ENCODE measurements at regions not wholly inside any gene's neighbourhood (a gene's known extent, or its start where the extent isn't known, plus 50 kb on each side); places are given as distances from the start of the nearest gene placed in this dataset.
"Not testable (repeated sequence)": the region's sequence is repeated elsewhere in the genome, so short reads cannot be mapped to it uniquely, and the experiment has no call there.

GRCh38 chr13:22839603-22840530 lies 340.9 kb upstream of the SGCG start:
- no peak for DNase-seq (ENCODE audit: low read depth)

GRCh38 chr13:22846551-22846950 lies 334.2 kb upstream of the SGCG start:
- DNase-seq (ENCODE audit: low read depth) = no peak

- DNase-seq (ENCODE audit: low read depth) = no peak
Observed at GRCh38 chr13:22848539-22849052, 332.2 kb upstream of the SGCG start.

- no peak for DNase-seq (ENCODE audit: low read depth)
Observed at GRCh38 chr13:22855926-22856325, 324.9 kb upstream of the SGCG start.

- not testable (repeated sequence) for DNase-seq (ENCODE audit: low read depth)
Observed at GRCh38 chr13:22858980-22859379, 321.8 kb upstream of the SGCG start.

GRCh38 chr13:22859411-22859810 lies 321.4 kb upstream of the SGCG start:
- not testable (repeated sequence) for DNase-seq (ENCODE audit: low read depth)

GRCh38 chr13:22861958-22862466 lies 318.8 kb upstream of the SGCG start:
- no peak for DNase-seq (ENCODE audit: low read depth)

- DNase-seq (ENCODE audit: low read depth) = no peak
Observed at GRCh38 chr13:22862478-22862877, 318.3 kb upstream of the SGCG start.

GRCh38 chr13:22866221-22866620 lies 314.6 kb upstream of the SGCG start:
- no peak for DNase-seq (ENCODE audit: low read depth)

- no peak for DNase-seq (ENCODE audit: low read depth)
Observed at GRCh38 chr13:22871231-22871630, 309.5 kb upstream of the SGCG start.

- no peak for DNase-seq (ENCODE audit: low read depth)
Observed at GRCh38 chr13:22874839-22875238, 305.9 kb upstream of the SGCG start.

GRCh38 chr13:22877421-22877820 lies 303.4 kb upstream of the SGCG start:
- DNase-seq (ENCODE audit: low read depth) = no peak

- DNase-seq (ENCODE audit: low read depth) = no peak
Observed at GRCh38 chr13:22880741-22881720, 299.7 kb upstream of the SGCG start.

GRCh38 chr13:22881721-22882608 lies 298.8 kb upstream of the SGCG start:
- not testable (repeated sequence) for DNase-seq (ENCODE audit: low read depth)

GRCh38 chr13:22883262-22883840 lies 297.4 kb upstream of the SGCG start:
- no peak for DNase-seq (ENCODE audit: low read depth)

GRCh38 chr13:22883956-22884355 lies 296.8 kb upstream of the SGCG start:
- DNase-seq (ENCODE audit: low read depth) = no peak

- not testable (repeated sequence) for DNase-seq (ENCODE audit: low read depth)
Observed at GRCh38 chr13:22886061-22886460, 294.7 kb upstream of the SGCG start.

- DNase-seq (ENCODE audit: low read depth) = not testable (repeated sequence)
Observed at GRCh38 chr13:22889376-22889775, 291.4 kb upstream of the SGCG start.

GRCh38 chr13:22893204-22893603 lies 287.6 kb upstream of the SGCG start:
- DNase-seq (ENCODE audit: low read depth) = no peak

GRCh38 chr13:22893777-22894176 lies 287.0 kb upstream of the SGCG start:
- no peak for DNase-seq (ENCODE audit: low read depth)
